Liver (tissue), 8 donors: ENCODE measurements at regions not wholly inside any gene's neighbourhood (a gene's known extent, or its start where the extent isn't known, plus 50 kb on each side); places are given as distances from the start of the nearest gene placed in this dataset.

Experiments used
- DNase-seq: peaks from one replicate; pipeline ENCODE4 v3.0.0-alpha.2; 2017; ENCODE audit warnings: low spot score
- H3K27ac ChIP-seq, 2 donors: one replicate each; pipeline ENCODE4 v1.7.0; 2013; ENCODE audit warnings: inconsistent platforms in 2 of 2, low read length in 2 of 2, control low read depth in 1 of 2, low read depth in 1 of 2, mild to moderate bottlenecking in 1 of 2
- H3K27me3 ChIP-seq, 4 donors: one replicate each; pipeline versions ENCODE4 v1.6.1 to v1.7.0; 2013; ENCODE audit warnings: low read length in 3 of 4, inconsistent platforms in 1 of 4, mild to moderate bottlenecking in 1 of 4, moderate library complexity in 1 of 4; ENCODE audit not compliant: control insufficient read depth in 4 of 4, insufficient read depth in 4 of 4
- H3K36me3 ChIP-seq, 4 donors: one replicate each; pipeline versions ENCODE4 v1.6.1 to v1.7.0; 2013; ENCODE audit warnings: low read length in 3 of 4, mild to moderate bottlenecking in 3 of 4, low read depth in 1 of 4, moderate library complexity in 1 of 4; ENCODE audit not compliant: control insufficient read depth in 4 of 4, insufficient read depth in 3 of 4
- H3K4me1 ChIP-seq, 4 donors: one replicate each; pipeline versions ENCODE4 v1.6.1 to v1.7.0; 2013; ENCODE audit warnings: low read length in 3 of 4, mild to moderate bottlenecking in 3 of 4, moderate library complexity in 1 of 4; ENCODE audit not compliant: control insufficient read depth in 4 of 4, insufficient read depth in 4 of 4
- H3K4me3 ChIP-seq, 3 donors: one replicate each; pipeline versions ENCODE4 v1.6.1 to v1.7.0; 2013; ENCODE audit warnings: low read length in 3 of 3, control low read depth in 1 of 3, low read depth in 1 of 3, mild to moderate bottlenecking in 1 of 3
- H3K9ac ChIP-seq, 2 donors: one replicate each; pipeline ENCODE4 v1.7.0; 2013; ENCODE audit warnings: low read length in 2 of 2, mild to moderate bottlenecking in 2 of 2, moderate library complexity in 2 of 2, control low read depth in 1 of 2, low read depth in 1 of 2
- H3K9me3 ChIP-seq, 4 donors: one replicate each; pipeline versions ENCODE4 v1.6.1 to v1.7.0; 2013; ENCODE audit warnings: low read length in 3 of 4; ENCODE audit not compliant: control insufficient read depth in 4 of 4
- EGR1 ChIP-seq, 2 donors: IDR thresholded peaks; 2 replicates each; pipeline ENCODE4 v1.6.1; 2016 to 2018; ENCODE audit warnings: antibody characterized with exemption in 2 of 2, low read depth in 2 of 2
- FOXA1 ChIP-seq: IDR thresholded peaks from 2 replicates; pipeline ENCODE4 v1.6.1; 2016; ENCODE audit warnings: antibody characterized with exemption
- FOXA2 ChIP-seq: IDR thresholded peaks from 2 replicates; pipeline ENCODE4 v1.6.1; 2016; ENCODE audit warnings: antibody characterized with exemption
- GABPA ChIP-seq, 2 donors: IDR thresholded peaks in 1 of 2; conservative IDR thresholded peaks in 1 of 2; 2 replicates each; pipeline ENCODE4 v1.6.1; 2016; ENCODE audit warnings: antibody characterized with exemption in 2 of 2, mild to moderate bottlenecking in 1 of 2, moderate library complexity in 1 of 2
- HNF4A ChIP-seq, 2 donors: conservative IDR thresholded peaks; 2 replicates each; pipeline ENCODE4 v1.6.1; 2016; ENCODE audit warnings: antibody characterized with exemption in 2 of 2, mild to moderate bottlenecking in 2 of 2
- HNF4G ChIP-seq: IDR thresholded peaks from 2 replicates; pipeline ENCODE4 v1.6.1; 2016; ENCODE audit warnings: antibody characterized with exemption
- JUND ChIP-seq, 2 donors: IDR thresholded peaks; 2 replicates each; pipeline ENCODE4 v1.6.1; 2016; ENCODE audit warnings: antibody characterized with exemption in 2 of 2
- NR2F2 ChIP-seq: IDR thresholded peaks from 2 replicates; pipeline ENCODE4 v1.6.1; 2016; ENCODE audit warnings: antibody characterized with exemption
- RAD21 ChIP-seq, 2 donors: IDR thresholded peaks; 2 replicates each; pipeline ENCODE4 v1.6.1; 2016; ENCODE audit warnings: antibody characterized with exemption in 2 of 2, mild to moderate bottlenecking in 2 of 2
- RXRA ChIP-seq, 2 donors: IDR thresholded peaks; 2 replicates each; pipeline ENCODE4 v1.6.1; 2017 to 2018; ENCODE audit warnings: antibody characterized with exemption in 2 of 2, mild to moderate bottlenecking in 1 of 2
- SP1 ChIP-seq: IDR thresholded peaks from 2 replicates; pipeline ENCODE4 v1.6.1; 2018; ENCODE audit warnings: antibody characterized with exemption, mild to moderate bottlenecking
- TAF1 ChIP-seq: conservative IDR thresholded peaks from 2 replicates; pipeline ENCODE4 v1.6.1; 2016; ENCODE audit warnings: antibody characterized with exemption, mild to moderate bottlenecking
- YY1 ChIP-seq: IDR thresholded peaks from 2 replicates; pipeline ENCODE4 v1.6.1; 2016; ENCODE audit warnings: antibody characterized with exemption, mild to moderate bottlenecking
- ZBTB33 ChIP-seq: IDR thresholded peaks from 2 replicates; pipeline ENCODE4 v1.6.1; 2016; ENCODE audit warnings: antibody characterized with exemption
- WGBS: extraction: QIAGEN DNeasy Blood & Tissue Kit; methylation state at CpG from one replicate; pipeline ENCODE4 v1.1.7; 2013; 5-methylcytosine and 5-hydroxymethylcytosine counted together
- TF ChIP-seq, protein P1 (sequence below): IDR thresholded peaks from 2 replicates; pipeline ENCODE4 v1.6.1; 2016; ENCODE audit warnings: antibody characterized with exemption
- TF ChIP-seq, protein P2 (sequence below): fragments of 150-350 bp; IDR thresholded peaks from 2 replicates; pipeline ENCODE4 v1.5.1; 2017; ENCODE audit warnings: improper control_type of control experiment, low read depth, low read length; ENCODE audit not compliant: missing input control
- TF ChIP-seq, protein P3 (sequence below): IDR thresholded peaks from 2 replicates; pipeline ENCODE4 v1.6.1; 2016; ENCODE audit warnings: antibody characterized with exemption, mild to moderate bottlenecking
- TF ChIP-seq, protein P4 (sequence below): IDR thresholded peaks from 2 replicates; pipeline ENCODE4 v1.6.1; 2016; ENCODE audit warnings: antibody characterized with exemption
- donor health status: healthy.
- donor health status: healthy.
- donor health status: healthy.
- donor health status: healthy.
- donor health status: healthy.

DNA sequence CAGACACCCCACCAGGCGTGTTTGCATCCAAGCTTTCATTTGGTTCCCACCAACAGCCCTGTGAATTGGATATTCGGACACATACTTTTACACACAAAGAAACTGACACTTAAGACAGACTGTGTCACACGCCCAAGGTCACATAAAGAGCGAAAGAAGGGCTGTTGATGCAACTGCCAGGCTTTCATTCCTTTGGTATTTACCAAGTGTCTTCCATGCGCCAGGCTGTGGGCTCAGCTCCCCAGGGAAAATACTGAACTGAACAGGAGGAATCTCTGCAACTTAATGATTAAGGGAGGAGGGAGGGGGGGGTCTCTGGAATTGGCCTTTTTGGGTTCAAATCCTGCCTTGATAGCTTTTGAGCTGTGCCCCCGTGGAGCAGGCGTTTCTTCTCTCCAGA, 122.8 kb downstream of the ACTL8 start:
- no peak overlapping the region for H3K27ac ChIP-seq
- 90% methylated on average over 7 of the region's 7 CpGs for WGBS
- no peak for DNase-seq
- H3K36me3 ChIP-seq = no peaks in the 10 kb centered on the region
- TF ChIP-seq SP1 = no peak
- TF ChIP-seq RXRA (IDR thresholded peaks at IDR 0.05) = no peak
- no peak for TF ChIP-seq GABPA (IDR thresholded peaks at IDR 0.05 in 1 of 2, conservative IDR thresholded peaks at IDR 0.05 in 1 of 2)
- no peak for TF ChIP-seq RAD21 (IDR thresholded peaks at IDR 0.05)
- no peak for TF ChIP-seq TAF1
- TF ChIP-seq, protein P1, sequence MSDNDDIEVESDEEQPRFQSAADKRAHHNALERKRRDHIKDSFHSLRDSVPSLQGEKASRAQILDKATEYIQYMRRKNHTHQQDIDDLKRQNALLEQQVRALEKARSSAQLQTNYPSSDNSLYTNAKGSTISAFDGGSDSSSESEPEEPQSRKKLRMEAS = no peak
- no peak for TF ChIP-seq JUND (IDR thresholded peaks at IDR 0.05)
- TF ChIP-seq, protein P2, sequence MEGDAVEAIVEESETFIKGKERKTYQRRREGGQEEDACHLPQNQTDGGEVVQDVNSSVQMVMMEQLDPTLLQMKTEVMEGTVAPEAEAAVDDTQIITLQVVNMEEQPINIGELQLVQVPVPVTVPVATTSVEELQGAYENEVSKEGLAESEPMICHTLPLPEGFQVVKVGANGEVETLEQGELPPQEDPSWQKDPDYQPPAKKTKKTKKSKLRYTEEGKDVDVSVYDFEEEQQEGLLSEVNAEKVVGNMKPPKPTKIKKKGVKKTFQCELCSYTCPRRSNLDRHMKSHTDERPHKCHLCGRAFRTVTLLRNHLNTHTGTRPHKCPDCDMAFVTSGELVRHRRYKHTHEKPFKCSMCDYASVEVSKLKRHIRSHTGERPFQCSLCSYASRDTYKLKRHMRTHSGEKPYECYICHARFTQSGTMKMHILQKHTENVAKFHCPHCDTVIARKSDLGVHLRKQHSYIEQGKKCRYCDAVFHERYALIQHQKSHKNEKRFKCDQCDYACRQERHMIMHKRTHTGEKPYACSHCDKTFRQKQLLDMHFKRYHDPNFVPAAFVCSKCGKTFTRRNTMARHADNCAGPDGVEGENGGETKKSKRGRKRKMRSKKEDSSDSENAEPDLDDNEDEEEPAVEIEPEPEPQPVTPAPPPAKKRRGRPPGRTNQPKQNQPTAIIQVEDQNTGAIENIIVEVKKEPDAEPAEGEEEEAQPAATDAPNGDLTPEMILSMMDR = no peak
- TF ChIP-seq, protein P3, sequence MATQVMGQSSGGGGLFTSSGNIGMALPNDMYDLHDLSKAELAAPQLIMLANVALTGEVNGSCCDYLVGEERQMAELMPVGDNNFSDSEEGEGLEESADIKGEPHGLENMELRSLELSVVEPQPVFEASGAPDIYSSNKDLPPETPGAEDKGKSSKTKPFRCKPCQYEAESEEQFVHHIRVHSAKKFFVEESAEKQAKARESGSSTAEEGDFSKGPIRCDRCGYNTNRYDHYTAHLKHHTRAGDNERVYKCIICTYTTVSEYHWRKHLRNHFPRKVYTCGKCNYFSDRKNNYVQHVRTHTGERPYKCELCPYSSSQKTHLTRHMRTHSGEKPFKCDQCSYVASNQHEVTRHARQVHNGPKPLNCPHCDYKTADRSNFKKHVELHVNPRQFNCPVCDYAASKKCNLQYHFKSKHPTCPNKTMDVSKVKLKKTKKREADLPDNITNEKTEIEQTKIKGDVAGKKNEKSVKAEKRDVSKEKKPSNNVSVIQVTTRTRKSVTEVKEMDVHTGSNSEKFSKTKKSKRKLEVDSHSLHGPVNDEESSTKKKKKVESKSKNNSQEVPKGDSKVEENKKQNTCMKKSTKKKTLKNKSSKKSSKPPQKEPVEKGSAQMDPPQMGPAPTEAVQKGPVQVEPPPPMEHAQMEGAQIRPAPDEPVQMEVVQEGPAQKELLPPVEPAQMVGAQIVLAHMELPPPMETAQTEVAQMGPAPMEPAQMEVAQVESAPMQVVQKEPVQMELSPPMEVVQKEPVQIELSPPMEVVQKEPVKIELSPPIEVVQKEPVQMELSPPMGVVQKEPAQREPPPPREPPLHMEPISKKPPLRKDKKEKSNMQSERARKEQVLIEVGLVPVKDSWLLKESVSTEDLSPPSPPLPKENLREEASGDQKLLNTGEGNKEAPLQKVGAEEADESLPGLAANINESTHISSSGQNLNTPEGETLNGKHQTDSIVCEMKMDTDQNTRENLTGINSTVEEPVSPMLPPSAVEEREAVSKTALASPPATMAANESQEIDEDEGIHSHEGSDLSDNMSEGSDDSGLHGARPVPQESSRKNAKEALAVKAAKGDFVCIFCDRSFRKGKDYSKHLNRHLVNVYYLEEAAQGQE = no peak
- no peak for TF ChIP-seq EGR1 (IDR thresholded peaks at IDR 0.05; ENCODE audit: low read depth in 2 of 2)
- TF ChIP-seq HNF4G = no peak
- TF ChIP-seq FOXA1 = no peak
- TF ChIP-seq YY1 = no peak
- no peaks in the 10 kb centered on the region for H3K9me3 ChIP-seq
- H3K27me3 ChIP-seq = no peaks in the 10 kb centered on the region
- H3K4me3 ChIP-seq = no peak overlapping the region
- H3K9ac ChIP-seq = no peak overlapping the region
- H3K4me1 ChIP-seq = no peaks in the 10 kb centered on the region

DNA sequence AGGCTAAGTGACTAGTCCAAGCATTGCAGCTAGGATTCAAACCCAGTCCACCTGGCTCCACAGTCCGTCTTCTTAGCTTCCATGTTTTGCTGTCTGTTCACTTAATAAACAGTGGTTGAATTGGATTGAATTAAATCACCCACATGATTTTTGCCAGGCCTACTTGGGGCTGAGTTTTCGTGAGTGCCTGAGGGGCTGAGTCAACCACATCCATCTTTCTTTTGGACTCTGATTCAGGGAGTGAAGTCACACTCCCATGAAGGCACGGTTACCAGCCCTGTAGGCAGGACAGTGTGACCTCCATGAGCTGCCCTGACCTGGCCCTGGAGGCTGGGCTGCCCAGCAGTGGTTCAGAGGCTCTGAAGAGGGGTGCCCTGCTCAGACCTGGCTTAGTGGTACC, 123.7 kb downstream of the ACTL8 start:
- no peaks in the 10 kb centered on the region for H3K9me3 ChIP-seq
- no peak for TF ChIP-seq EGR1 (IDR thresholded peaks at IDR 0.05; ENCODE audit: low read depth in 2 of 2)
- no peak for TF ChIP-seq HNF4A (conservative IDR thresholded peaks at IDR 0.05)
- TF ChIP-seq, protein P1 = no peak
- TF ChIP-seq SP1 = no peak
- no peak for TF ChIP-seq ZBTB33
- TF ChIP-seq, protein P2 = no peak
- TF ChIP-seq, protein P4, sequence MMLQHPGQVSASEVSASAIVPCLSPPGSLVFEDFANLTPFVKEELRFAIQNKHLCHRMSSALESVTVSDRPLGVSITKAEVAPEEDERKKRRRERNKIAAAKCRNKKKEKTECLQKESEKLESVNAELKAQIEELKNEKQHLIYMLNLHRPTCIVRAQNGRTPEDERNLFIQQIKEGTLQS = no peak
- no peak for TF ChIP-seq FOXA1
- TF ChIP-seq JUND (IDR thresholded peaks at IDR 0.05) = no peak
- TF ChIP-seq TAF1 = no peak
- TF ChIP-seq RAD21 (IDR thresholded peaks at IDR 0.05) = no peak
- TF ChIP-seq NR2F2 = no peak
- TF ChIP-seq HNF4G = no peak
- TF ChIP-seq FOXA2 = no peak
- no peaks in the 10 kb centered on the region for H3K4me1 ChIP-seq
- H3K4me3 ChIP-seq = no peak overlapping the region
- H3K27ac ChIP-seq = no peak overlapping the region
- H3K36me3 ChIP-seq = no peaks in the 10 kb centered on the region
- DNase-seq = no peak
- peaks cover 0 to under 1% (median 0%) of the 10 kb centered on the region in 4 donors for H3K27me3 ChIP-seq
- 61% methylated on average over 3 of the region's 3 CpGs for WGBS
- no peak overlapping the region for H3K9ac ChIP-seq
